DOHH2 (cell line): ENCODE measurements at regions not wholly inside any gene's neighbourhood (a gene's known extent, or its start where the extent isn't known, plus 50 kb on each side); places are given as distances from the start of the nearest gene placed in this dataset.

Source experiments
- H3F3A ChIP-seq: fragments of 200-600 bp; sonication (generic), shearing (Covaris generic); 2 replicates; pipeline ENCODE4 v1.6.0; 2016; ENCODE audit warnings: antibody characterized with exemption, mild to moderate bottlenecking; ENCODE audit not compliant: control insufficient read depth, insufficient read depth
- H3K27ac ChIP-seq: fragments of 200-600 bp; sonication (generic); 2 replicates; pipeline ENCODE4 v1.5.1; 2014; ENCODE audit warnings: low read depth, mild to moderate bottlenecking, low read length, moderate library complexity
- H3K27me3 ChIP-seq: fragments of 200-600 bp; sonication (generic); 2 replicates; pipeline ENCODE4 v1.6.1; 2014; ENCODE audit warnings: mild to moderate bottlenecking, low read length, mixed read lengths; ENCODE audit not compliant: control insufficient read depth
- H3K36me3 ChIP-seq: fragments of 200-600 bp; sonication (generic); 2 replicates; pipeline ENCODE4 v1.6.1; 2014; ENCODE audit warnings: mild to moderate bottlenecking, low read length, moderate library complexity, mixed read lengths; ENCODE audit not compliant: control insufficient read depth
- H3K4me1 ChIP-seq: fragments of 200-600 bp; sonication (generic); 2 replicates; pipeline ENCODE4 v1.6.1; 2014; ENCODE audit warnings: mild to moderate bottlenecking, low read length, mixed read lengths; ENCODE audit not compliant: control insufficient read depth
- H3K4me2 ChIP-seq: fragments of 200-600 bp; sonication (generic); 2 replicates; pipeline ENCODE4 v1.6.0; 2014; ENCODE audit warnings: mild to moderate bottlenecking, low read length, moderate library complexity
- H3K4me3 ChIP-seq: fragments of 200-600 bp; sonication (generic); 2 replicates; pipeline ENCODE4 v1.5.1; 2014; ENCODE audit warnings: mild to moderate bottlenecking, low read length, mixed read lengths
- H3K79me2 ChIP-seq: fragments of 200-600 bp; sonication (generic); 2 replicates; pipeline ENCODE4 v1.6.1; 2014; ENCODE audit warnings: mild to moderate bottlenecking, low read length, mixed read lengths; ENCODE audit not compliant: control insufficient read depth
- H3K9me2 ChIP-seq: fragments of 200-600 bp; sonication (generic); replicated peaks from 2 replicates; pipeline ENCODE4 v1.6.1; 2014; ENCODE audit warnings: mild to moderate bottlenecking, low read length, mixed read lengths; ENCODE audit not compliant: control insufficient read depth
- H3K9me3 ChIP-seq: fragments of 200-600 bp; sonication (generic); 2 replicates; pipeline ENCODE4 v1.6.1; 2014; ENCODE audit warnings: antibody characterized with exemption, low read length, mixed read lengths; ENCODE audit not compliant: control insufficient read depth, insufficient read depth
- H4K20me1 ChIP-seq: fragments of 200-600 bp; sonication (generic); 2 replicates; pipeline ENCODE4 v1.6.0; 2014; ENCODE audit warnings: low read depth, mild to moderate bottlenecking, antibody characterized with exemption, low read length, moderate library complexity; ENCODE audit not compliant: control insufficient read depth, insufficient read depth
- EZH2phosphoT487 ChIP-seq: fragments of 200-600 bp; sonication (generic); IDR thresholded peaks from 2 replicates; pipeline ENCODE4 v1.6.1; 2017; ENCODE audit warnings: borderline replicate concordance, mild to moderate bottlenecking, antibody characterized with exemption, low read length, moderate library complexity, mixed read lengths
- TF ChIP-seq, protein P1 (sequence below): fragments of 200-600 bp; sonication (generic); IDR thresholded peaks from one replicate; pipeline ENCODE4 v1.5.1; 2014; ENCODE audit warnings: antibody characterized with exemption, mild to moderate bottlenecking, low read depth, low read length; ENCODE audit not compliant: poor library complexity, severe bottlenecking

DNA sequence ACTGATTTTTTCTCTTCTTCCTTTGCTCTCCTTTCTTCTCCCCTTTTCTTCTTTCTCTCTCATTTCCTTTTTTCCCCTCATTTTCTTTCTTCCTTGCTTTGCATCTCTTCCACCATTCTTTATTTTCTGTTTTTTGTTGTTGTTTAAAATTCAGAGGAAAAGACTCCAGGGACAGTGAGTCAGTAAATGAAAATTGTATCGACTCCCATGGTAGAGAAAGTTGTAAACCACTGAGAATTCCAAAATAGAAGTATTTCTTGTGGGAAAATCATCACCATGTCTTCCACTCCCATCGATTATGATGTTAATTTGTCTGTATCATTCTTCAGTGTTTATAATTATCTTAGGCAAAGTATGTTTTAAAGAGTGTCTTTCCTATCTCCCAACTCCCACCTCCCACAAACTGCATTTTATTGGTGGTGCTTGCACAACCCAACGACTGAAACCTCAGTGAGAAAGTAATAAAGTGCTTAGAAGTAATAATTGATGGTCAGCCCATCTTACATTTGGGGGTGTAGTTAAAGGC is 134.3 kb downstream of the IRS1 start:
- H3K9me3 ChIP-seq = no peaks in the 10 kb centered on the region
- no peaks in the 10 kb centered on the region for H4K20me1 ChIP-seq
- TF ChIP-seq, protein P1, sequence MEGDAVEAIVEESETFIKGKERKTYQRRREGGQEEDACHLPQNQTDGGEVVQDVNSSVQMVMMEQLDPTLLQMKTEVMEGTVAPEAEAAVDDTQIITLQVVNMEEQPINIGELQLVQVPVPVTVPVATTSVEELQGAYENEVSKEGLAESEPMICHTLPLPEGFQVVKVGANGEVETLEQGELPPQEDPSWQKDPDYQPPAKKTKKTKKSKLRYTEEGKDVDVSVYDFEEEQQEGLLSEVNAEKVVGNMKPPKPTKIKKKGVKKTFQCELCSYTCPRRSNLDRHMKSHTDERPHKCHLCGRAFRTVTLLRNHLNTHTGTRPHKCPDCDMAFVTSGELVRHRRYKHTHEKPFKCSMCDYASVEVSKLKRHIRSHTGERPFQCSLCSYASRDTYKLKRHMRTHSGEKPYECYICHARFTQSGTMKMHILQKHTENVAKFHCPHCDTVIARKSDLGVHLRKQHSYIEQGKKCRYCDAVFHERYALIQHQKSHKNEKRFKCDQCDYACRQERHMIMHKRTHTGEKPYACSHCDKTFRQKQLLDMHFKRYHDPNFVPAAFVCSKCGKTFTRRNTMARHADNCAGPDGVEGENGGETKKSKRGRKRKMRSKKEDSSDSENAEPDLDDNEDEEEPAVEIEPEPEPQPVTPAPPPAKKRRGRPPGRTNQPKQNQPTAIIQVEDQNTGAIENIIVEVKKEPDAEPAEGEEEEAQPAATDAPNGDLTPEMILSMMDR = no peak
- no peak for TF ChIP-seq EZH2phosphoT487
- H3K4me1 ChIP-seq = no peaks in the 10 kb centered on the region
- no peaks in the 10 kb centered on the region for H3K79me2 ChIP-seq
- H3K9me2 ChIP-seq = no peaks in the 10 kb centered on the region
- no peaks in the 10 kb centered on the region for H3F3A ChIP-seq
- no peaks in the 10 kb centered on the region for H3K27me3 ChIP-seq
- no peaks in the 10 kb centered on the region for H3K36me3 ChIP-seq
- no peak overlapping the region for H3K4me2 ChIP-seq
- H3K27ac ChIP-seq = no peak overlapping the region
- H3K4me3 ChIP-seq = no peak overlapping the region

DNA sequence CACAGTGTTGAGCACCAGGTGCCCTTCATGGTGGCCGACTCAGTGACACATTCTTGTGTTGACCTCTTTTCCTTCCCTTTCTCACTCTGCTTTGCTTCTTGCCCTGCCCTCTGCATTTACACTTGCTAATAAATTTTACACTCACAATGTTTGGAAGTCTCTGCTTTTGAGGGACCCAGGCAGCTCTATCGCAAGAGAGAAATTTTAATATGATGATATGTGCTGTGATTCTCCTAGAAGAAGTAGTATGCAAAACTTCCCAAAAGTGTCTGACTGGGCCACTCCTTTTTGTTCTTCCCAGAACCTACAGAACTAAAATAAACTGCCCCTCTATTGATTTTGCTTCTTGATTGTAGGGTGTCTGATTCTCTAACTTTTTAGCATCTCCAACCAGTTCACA is 135.0 kb downstream of the IRS1 start:
- TF ChIP-seq EZH2phosphoT487 = no peak
- TF ChIP-seq, protein P1 = no peak
- H4K20me1 ChIP-seq = no peaks in the 10 kb centered on the region
- H3K9me2 ChIP-seq = no peaks in the 10 kb centered on the region

DNA sequence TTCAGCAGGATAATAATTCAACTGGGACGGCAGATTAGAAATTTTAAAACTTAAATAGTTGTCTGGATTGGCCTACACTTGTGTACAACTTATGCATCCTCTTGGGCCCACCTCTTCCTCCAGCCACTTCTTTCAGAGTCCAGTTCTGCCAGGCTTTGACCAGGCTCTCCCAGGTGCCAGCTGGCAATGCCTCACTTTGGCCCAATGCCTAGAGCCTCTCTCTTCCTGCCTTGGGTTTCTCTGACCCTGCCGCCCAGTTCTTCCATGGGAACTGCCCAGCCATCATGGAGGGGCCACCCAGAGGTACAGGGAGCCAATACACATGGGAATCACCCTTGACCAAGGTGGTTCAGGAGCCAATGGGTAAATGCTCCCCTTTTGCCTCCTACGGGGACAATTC is 135.5 kb downstream of the IRS1 start:
- Histone ChIP-seq H3K4me2 (no peak overlapping the region), H3K4me1 (no peaks in the 10 kb centered on the region), H3K9me3 (no peaks in the 10 kb centered on the region), H3K9me2 (no peaks in the 10 kb centered on the region), H3K79me2 (no peaks in the 10 kb centered on the region), H3F3A (no peaks in the 10 kb centered on the region), H3K36me3 (no peaks in the 10 kb centered on the region), H3K27me3 (no peaks in the 10 kb centered on the region), H4K20me1 (no peaks in the 10 kb centered on the region), H3K4me3 (no peak overlapping the region), H3K27ac (no peak overlapping the region)
- no peak for TF ChIP-seq EZH2phosphoT487
- TF ChIP-seq, protein P1 = no peak

More for the DNA sequence above, 135.0 kb downstream of the IRS1 start:
- Histone ChIP-seq H3K4me1 (no peaks in the 10 kb centered on the region), H3K27ac (no peak overlapping the region), H3K4me2 (no peak overlapping the region), H3F3A (no peaks in the 10 kb centered on the region), H3K36me3 (no peaks in the 10 kb centered on the region), H3K79me2 (no peaks in the 10 kb centered on the region), H3K9me3 (no peaks in the 10 kb centered on the region), H3K4me3 (no peak overlapping the region), H3K27me3 (no peaks in the 10 kb centered on the region)
